HG03066 (cell line): ENCODE measurements at regions not wholly inside any gene's neighbourhood (a gene's known extent, or its start where the extent isn't known, plus 50 kb on each side); places are given as distances from the start of the nearest gene placed in this dataset.

Experiments
- ATAC-seq: cut with Tn5 transposase; IDR thresholded peaks from one replicate; pipeline ENCODE4 v1.9.1; 2021; ENCODE audit warnings: low read depth; ENCODE audit not compliant: unreplicated experiment

- ATAC-seq, result no peak
Measured at GRCh38 chr14:71201840-71202239, 294.6 kb downstream of the PCNX1 start.

GRCh38 chr14:71202881-71203280 is 295.6 kb downstream of the PCNX1 start:
- no peak for ATAC-seq

GRCh38 chr14:71203306-71203705 is 296.0 kb downstream of the PCNX1 start:
- ATAC-seq, result no peak

DNA sequence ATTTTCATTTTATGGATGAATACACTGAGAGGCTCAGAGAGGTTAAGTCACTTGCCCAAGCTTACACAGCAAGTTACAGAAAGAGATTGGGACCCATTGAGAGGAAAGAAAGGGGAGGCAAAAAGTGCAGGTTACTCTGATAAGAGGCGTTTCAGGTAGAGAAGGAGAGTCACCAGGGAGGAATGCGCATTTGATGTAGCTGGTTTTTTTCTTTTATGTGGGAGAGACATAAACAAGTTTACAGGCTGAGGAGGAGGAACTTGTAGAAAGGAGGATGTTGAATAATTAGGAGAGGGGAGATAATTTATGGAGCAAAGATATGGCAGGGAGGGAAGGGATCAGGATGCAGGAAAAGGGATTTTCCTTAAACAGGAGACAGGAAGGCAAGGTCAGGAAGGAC is 297.0 kb downstream of the PCNX1 start:
- no peak for ATAC-seq

GRCh38 chr14:71204768-71205167 is 297.5 kb downstream of the PCNX1 start:
- no peak for ATAC-seq

DNA sequence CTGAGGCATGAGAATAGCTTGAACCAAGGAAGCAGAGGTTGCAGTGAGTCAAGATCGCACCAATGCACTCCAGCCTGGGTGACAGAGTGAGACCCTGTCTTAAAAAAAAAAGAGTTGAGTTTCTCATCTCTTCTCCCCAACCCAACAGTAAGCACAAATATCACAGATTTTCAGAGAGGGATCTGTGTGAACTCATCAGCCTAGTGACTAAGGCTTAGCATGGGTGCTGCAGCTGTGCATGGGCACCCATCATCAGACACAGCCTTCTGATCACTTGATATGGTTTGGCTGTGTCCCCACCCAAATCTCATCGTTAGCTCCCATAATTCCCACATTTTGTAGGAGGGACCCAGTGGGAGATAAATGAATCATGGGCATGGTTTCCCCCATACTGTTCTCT is 298.9 kb downstream of the PCNX1 start:
- ATAC-seq, result no peak

DNA sequence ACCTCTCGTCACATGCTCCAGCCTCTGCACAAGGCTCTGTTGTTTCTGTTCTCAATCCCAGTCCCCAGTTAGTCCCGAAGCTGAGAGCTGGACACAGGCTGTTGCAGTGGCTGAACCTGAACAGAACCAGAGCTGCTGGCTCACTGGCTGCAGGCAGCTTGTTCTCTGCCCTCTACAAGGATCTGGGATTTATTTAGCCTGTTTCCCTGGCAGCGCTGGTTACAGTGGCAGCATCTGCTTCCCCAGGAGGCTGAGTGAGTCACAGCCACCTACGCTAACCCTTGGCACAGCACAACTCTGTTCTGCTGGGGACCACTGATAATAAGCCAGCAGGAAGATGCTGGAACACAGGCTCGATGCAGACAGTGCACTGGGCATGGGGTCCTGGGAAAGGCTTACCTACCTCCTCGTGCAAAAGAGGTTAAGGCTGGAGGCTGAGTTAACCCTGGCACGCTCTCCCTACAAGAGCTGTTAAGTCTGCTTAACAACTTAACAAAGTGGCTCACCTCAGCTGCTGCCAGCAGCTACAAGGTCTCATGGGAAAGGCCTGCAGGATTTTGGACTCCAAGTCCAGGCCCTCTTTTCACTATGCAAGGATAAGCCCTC is 299.6 kb downstream of the PCNX1 start:
- no peak for ATAC-seq

DNA sequence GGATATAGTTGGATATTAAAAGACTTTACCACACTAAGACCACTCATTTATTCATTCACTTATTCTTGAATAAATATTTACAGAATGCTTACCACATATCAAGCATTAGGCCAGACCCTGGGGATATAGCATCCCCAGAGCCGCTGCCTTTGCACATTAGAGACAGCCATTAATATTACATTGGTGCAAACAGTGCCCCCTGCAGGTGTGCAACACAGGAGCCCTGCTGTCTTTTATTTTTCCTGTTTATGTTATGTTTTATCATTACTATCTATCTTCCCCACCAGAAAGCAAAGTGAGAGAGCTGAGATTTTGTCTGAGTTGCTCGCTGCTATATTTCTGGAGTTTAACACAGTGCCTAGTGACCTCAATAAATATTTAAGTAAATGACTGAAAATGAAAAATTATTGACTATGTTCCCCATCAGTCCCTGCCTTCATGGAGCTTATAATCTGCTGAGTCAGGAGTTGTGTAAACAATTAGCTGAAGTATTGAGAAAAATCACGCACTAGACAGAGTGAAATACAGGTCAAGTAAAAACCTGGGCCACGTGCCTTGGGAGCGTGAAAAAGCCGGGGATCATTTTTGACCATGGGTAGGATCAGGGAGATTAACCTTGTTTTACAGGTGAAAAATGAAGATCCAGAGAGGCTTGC is 301.6 kb downstream of the PCNX1 start:
- no peak for ATAC-seq

DNA sequence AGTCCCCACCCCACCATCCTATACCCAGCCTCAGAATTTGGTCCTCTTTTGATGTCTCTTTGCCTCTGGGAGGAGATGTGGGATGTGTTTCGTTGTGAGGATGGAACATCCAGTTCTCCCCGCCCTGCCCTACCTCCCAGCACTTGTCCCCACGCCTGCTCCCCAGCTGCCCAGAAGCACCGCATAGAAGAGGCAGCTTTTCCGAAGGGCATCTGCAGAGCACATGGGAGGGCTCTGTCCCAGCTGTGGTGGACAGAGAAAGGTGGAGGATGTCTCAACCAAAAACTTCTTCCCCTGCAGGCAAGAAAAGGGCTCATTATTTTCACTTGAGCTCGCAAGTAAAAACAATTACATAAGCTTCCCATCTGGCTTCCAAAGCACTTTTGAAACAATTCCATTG is 302.6 kb downstream of the PCNX1 start:
- ATAC-seq, result no peak

- ATAC-seq, result no peak
Measured at GRCh38 chr14:71212093-71212492, 304.8 kb downstream of the PCNX1 start.

- no peak for ATAC-seq
Measured at GRCh38 chr14:71212683-71213107, 305.4 kb downstream of the PCNX1 start.

DNA sequence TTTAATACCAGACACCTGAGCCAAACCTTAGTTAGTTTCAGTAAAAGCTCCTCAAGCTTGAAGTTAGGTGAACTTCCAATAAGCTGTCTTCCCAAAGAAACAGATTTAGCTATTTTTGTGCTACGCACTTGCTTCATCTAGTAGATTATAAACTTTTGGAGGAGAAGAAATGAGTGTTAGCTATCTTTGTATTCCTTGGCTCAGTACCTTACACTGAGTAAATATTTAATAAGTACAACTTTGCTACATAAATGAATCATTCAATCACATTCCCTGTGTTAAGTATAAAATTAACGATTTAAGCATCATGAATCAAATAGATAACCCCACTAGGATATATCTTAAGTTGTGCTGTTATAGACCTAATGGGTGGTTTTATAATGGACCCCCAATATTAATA is 307.0 kb downstream of the PCNX1 start:
- no peak for ATAC-seq

DNA sequence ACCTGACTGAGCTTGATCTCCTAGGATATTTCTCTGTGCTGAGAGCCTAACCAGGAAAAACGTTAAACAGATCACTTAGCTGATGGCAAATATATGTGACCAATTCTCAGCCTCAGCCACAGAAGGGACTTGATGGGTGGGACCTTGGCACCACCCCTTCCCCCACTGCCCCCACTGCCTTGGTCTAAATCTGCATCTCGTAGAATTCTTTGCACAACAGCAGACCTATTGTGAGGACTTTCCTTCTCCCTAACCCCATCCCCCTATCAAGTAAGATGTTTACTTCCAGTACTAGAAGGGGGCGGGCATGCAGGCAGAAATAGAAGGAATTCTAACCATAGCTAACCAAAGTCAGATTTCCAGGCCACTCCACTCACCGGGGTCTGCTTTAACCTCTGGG is 313.2 kb downstream of the PCNX1 start:
- ATAC-seq, result no peak

- no peak for ATAC-seq
Measured at GRCh38 chr14:71221119-71221518, 313.9 kb downstream of the PCNX1 start.

DNA sequence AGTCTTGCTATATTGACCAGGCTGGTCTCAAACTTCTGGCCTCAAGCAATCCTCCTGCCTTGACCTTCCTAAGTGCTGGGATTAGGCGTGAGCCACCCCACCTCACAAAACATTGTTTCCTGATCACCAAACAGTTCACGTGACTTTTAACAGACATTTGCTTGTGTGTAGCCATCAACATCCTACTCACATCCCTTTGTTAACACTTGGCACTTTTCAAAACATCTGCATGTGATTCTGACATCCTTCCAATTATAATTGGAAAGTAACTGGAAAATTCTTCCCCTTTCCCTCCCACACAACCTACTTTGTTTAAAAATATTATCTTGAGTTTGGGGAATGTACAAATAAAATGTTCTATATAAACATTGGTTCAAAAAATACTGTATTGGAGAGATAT is 317.9 kb downstream of the PCNX1 start:
- ATAC-seq, result no peak

- ATAC-seq, result no peak
Measured at GRCh38 chr14:71228711-71229110, 321.5 kb downstream of the PCNX1 start.

DNA sequence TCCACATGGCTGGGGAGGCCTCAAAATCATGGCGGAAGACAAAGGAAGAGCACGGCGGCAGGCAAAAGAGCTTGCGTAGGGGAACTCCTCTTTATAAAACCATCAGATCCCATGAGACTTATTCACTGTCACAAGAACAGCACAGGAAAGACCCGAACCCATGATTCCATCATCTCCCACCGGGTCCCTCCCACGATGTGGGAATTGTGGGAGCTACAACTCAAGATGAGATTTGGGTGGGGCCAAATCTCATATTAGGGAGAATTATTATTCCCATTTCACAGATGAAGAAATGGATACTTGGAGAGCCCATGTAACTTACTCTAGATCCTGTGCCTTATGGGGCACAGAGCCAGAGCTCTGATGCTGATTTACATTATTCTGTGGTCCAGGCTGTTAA is 322.6 kb downstream of the PCNX1 start:
- ATAC-seq, result no peak

GRCh38 chr14:71230897-71231296 is 323.6 kb downstream of the PCNX1 start:
- ATAC-seq, result no peak

GRCh38 chr14:71231521-71232393 is 324.5 kb downstream of the PCNX1 start:
- no peak for ATAC-seq

GRCh38 chr14:71232506-71232905 is 325.2 kb downstream of the PCNX1 start:
- no peak for ATAC-seq

DNA sequence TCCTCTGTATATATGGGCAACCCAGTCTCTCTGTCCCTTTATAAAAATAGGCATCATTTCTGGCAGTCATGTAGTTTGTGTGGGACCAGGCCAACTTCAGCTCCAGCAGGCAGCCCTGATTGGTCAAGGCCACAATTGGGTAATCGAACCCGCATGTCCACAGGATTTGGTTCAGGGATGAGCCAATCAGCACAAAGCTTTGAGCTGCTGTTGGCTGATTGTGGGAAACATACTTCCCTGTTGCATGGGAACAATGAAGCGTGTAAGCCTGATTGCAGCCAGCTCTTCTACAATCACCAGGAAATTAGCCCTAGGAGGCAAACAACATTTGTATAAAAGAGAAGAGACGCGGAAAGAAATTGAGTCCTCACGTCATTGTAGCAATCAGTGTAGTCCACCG is 328.6 kb downstream of the PCNX1 start:
- no peak for ATAC-seq

DNA sequence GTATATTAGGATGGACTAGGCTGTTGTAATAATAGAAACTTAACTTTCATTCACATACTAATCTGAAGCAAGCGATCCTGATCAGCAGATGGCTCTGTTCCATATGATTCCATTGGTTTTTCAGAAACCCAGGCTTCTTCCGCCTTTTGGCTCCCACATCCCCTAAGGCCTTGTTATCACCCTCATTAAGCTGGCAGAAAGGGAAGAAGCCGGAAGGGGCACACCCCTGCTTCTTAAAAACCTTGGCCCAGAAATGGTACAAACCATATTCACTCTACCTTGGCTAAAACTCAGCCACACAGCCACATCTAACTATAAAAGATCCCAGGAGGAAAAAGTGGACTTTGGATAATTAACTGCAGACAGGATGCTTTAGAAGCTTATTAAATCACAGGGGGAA is 329.2 kb downstream of the PCNX1 start:
- no peak for ATAC-seq
